ENCODE measurements at regions not wholly inside any gene's neighbourhood (a gene's known extent, or its start where the extent isn't known, plus 50 kb on each side); places are given as distances from the start of the nearest gene placed in this dataset.

DNA sequence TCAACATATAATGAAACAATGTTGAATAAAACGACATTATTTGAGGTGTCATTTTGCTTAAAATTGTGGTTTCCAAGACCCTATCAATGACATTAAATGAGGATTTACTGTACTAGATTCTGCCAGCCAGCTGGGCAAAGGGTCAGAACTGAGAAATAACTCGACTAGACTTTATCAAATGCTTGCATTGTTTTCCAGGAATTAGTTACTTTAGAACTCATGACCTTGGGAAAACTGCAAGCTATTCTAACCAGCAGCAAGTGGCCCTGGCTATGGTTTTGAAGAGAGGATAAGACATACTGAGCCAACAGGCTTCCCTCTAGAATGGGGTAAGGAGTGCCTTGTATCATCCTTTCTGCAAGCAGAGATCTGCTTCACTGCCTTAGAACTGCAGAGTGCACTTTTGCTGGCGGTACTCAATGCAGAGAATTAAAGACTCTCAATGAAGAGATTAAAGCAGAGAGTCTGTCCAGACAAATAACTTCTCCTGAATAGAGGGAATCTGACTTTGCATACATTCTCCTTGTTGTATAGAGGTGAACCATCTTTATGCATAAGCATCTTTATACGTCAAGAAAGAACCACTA, 281.5 kb downstream of the ARL4A start:
- TF ChIP-seq TAF1 (IDR thresholded peaks at IDR 0.05; ENCODE audit: borderline replicate concordance, low read depth, low read length) = no peak
- no peak for TF ChIP-seq POLR2AphosphoS5 (IDR thresholded peaks at IDR 0.05; ENCODE audit: low read depth, low read length)
- no peak for TF ChIP-seq POLR2A (IDR thresholded peaks at IDR 0.05; ENCODE audit: low read depth, low read length)

All from GM12892 (cell line).